HG03060 (cell line): ENCODE measurements at regions not wholly inside any gene's neighbourhood (a gene's known extent, or its start where the extent isn't known, plus 50 kb on each side); places are given as distances from the start of the nearest gene placed in this dataset.

ENCODE experiments used
- ATAC-seq: cut with Tn5 transposase; IDR thresholded peaks from one replicate; pipeline ENCODE4 v1.9.1; 2021; ENCODE audit warnings: low read depth, moderate number of reproducible peaks; ENCODE audit not compliant: unreplicated experiment

- no peak for ATAC-seq
These were observed 327.3 kb downstream of the NXPE2 start for GRCh38 chr11:115005663-115006062.

GRCh38 chr11:115007851-115008250 is 329.5 kb downstream of the NXPE2 start:
- ATAC-seq: no peak

- ATAC-seq: no peak
These were observed 330.5 kb downstream of the NXPE2 start for GRCh38 chr11:115008799-115009198.

GRCh38 chr11:115017529-115017928 is 339.2 kb downstream of the NXPE2 start:
- ATAC-seq: no peak

GRCh38 chr11:115030166-115030565 is 351.8 kb downstream of the NXPE2 start:
- ATAC-seq: no peak

- ATAC-seq: no peak
These were observed 358.3 kb downstream of the NXPE2 start for GRCh38 chr11:115036406-115037180.

- no peak for ATAC-seq
These were observed 363.7 kb downstream of the NXPE2 start for GRCh38 chr11:115042002-115042401.

- no peak for ATAC-seq
These were observed 369.3 kb downstream of the NXPE2 start for GRCh38 chr11:115047631-115048030.

GRCh38 chr11:115049796-115050195 is 371.5 kb downstream of the NXPE2 start:
- ATAC-seq: no peak

GRCh38 chr11:115050756-115051155 is 372.4 kb downstream of the NXPE2 start:
- no peak for ATAC-seq

GRCh38 chr11:115051938-115052590 is 373.7 kb downstream of the NXPE2 start:
- ATAC-seq: no peak

GRCh38 chr11:115052601-115053000 is 374.3 kb downstream of the NXPE2 start:
- ATAC-seq: no peak

GRCh38 chr11:115054570-115055538 is 376.5 kb downstream of the NXPE2 start:
- ATAC-seq: no peak

- no peak for ATAC-seq
These were observed 378.2 kb downstream of the NXPE2 start for GRCh38 chr11:115056514-115056913.

GRCh38 chr11:115060840-115061239 is 382.5 kb downstream of the NXPE2 start:
- no peak for ATAC-seq

GRCh38 chr11:115065314-115065713 is 387.0 kb downstream of the NXPE2 start:
- no peak for ATAC-seq

- no peak for ATAC-seq
These were observed 387.7 kb downstream of the NXPE2 start for GRCh38 chr11:115065830-115066664.

GRCh38 chr11:115067471-115067870 is 389.1 kb downstream of the NXPE2 start:
- no peak for ATAC-seq

GRCh38 chr11:115067900-115068530 is 389.7 kb downstream of the NXPE2 start:
- ATAC-seq: no peak

- no peak for ATAC-seq
These were observed 391.3 kb downstream of the NXPE2 start for GRCh38 chr11:115069599-115069998.
